SK-N-SH (cell line): ENCODE measurements at regions not wholly inside any gene's neighbourhood (a gene's known extent, or its start where the extent isn't known, plus 50 kb on each side); places are given as distances from the start of the nearest gene placed in this dataset.

Experiments used
- CTCF ChIA-PET: fragments of 300-600, 350-600 bp; formaldehyde crosslinking; extraction: SDS; loops from one replicate; lab custom pipeline; 2021; lab: Yijun Ruan, JAX
- POLR2A ChIA-PET: fragments of 350-600 bp; sonication (Branson Sonifier 250); formaldehyde crosslinking; extraction: SDS; loops from one replicate; lab custom pipeline; 2020; ENCODE audit warnings: antibody characterized with exemption, inconsistent platforms; lab: Yijun Ruan, JAX
- DNase-seq: peaks from one replicate; pipeline ENCODE4 v3.0.0; 2012
- H2AFZ ChIP-seq: fragments of 200-600 bp; sonication (generic); 2 replicates; pipeline ENCODE4 v1.8.1; 2016; ENCODE audit warnings: antibody characterized with exemption, mild to moderate bottlenecking, low read depth
- H3F3A ChIP-seq: fragments of 200-600 bp; sonication (generic); replicated peaks from 2 replicates; pipeline ENCODE3; 2016; ENCODE audit warnings: antibody characterized with exemption, mild to moderate bottlenecking; ENCODE audit not compliant: insufficient read depth
- H3K27ac ChIP-seq, 2 experiments: fragments of 200-500 bp in 1 of 2; fragments of 200-600 bp in 1 of 2; sonication (Bioruptor generic) in 1 of 2; sonication (generic), shearing (Covaris generic) in 1 of 2; 2 replicates each; pipeline versions ENCODE4 v1.5.1 to v1.6.1; 2014 to 2016; ENCODE audit warnings: low read depth in 2 of 2, inconsistent platforms in 1 of 2, low read length in 1 of 2, mild to moderate bottlenecking in 1 of 2, mixed read lengths in 1 of 2
- H3K27me3 ChIP-seq: fragments of 200-600 bp; sonication (generic), shearing (Covaris generic); 2 replicates; pipeline ENCODE4 v1.6.1; 2016; ENCODE audit warnings: mixed run types; ENCODE audit not compliant: insufficient read depth
- H3K36me3 ChIP-seq, 2 experiments: fragments of 200-500 bp in 1 of 2; fragments of 200-600 bp in 1 of 2; sonication (Bioruptor generic) in 1 of 2; sonication (generic) in 1 of 2; replicated peaks in 1 of 2; 2 replicates each; pipeline versions ENCODE3 to v1.5.1; 2014 to 2016; ENCODE audit warnings: low read length in 1 of 2, mild to moderate bottlenecking in 1 of 2; ENCODE audit not compliant: insufficient read depth in 2 of 2, control insufficient read depth in 1 of 2
- H3K4me1 ChIP-seq, 2 experiments: fragments of 200-500 bp in 1 of 2; fragments of 200-600 bp in 1 of 2; sonication (Bioruptor generic) in 1 of 2; sonication (generic), shearing (Covaris generic) in 1 of 2; 2 replicates each; pipeline versions ENCODE4 v1.5.1 to v1.6.1; 2014 to 2016; ENCODE audit warnings: low read depth in 1 of 2, low read length in 1 of 2, mixed run types in 1 of 2; ENCODE audit not compliant: insufficient read depth in 2 of 2, control insufficient read depth in 1 of 2
- H3K4me2 ChIP-seq: fragments of 200-600 bp; sonication (generic), shearing (Covaris generic); 2 replicates; pipeline ENCODE4 v1.6.1; 2017; ENCODE audit warnings: mixed run types
- H3K4me3 ChIP-seq, 2 experiments: fragments of 200-500 bp in 1 of 2; fragments of 200-600 bp in 1 of 2; sonication (Bioruptor generic) in 1 of 2; sonication (generic), shearing (Covaris generic) in 1 of 2; 2 replicates each; pipeline versions ENCODE4 v1.5.1 to v1.8.1; 2014 to 2016; ENCODE audit warnings: low read depth in 2 of 2, inconsistent platforms in 1 of 2, low read length in 1 of 2, mild to moderate bottlenecking in 1 of 2, mixed read lengths in 1 of 2, moderate library complexity in 1 of 2
- H3K79me2 ChIP-seq: fragments of 200-600 bp; sonication (generic); 2 replicates; pipeline ENCODE4 v1.8.1; 2017; ENCODE audit warnings: mild to moderate bottlenecking; ENCODE audit not compliant: insufficient read depth
- H3K9ac ChIP-seq: fragments of 200-600 bp; sonication (generic); 2 replicates; pipeline ENCODE4 v1.6.1; 2017; ENCODE audit warnings: mixed run types
- H3K9me2 ChIP-seq: fragments of 200-600 bp; sonication (generic); 2 replicates; pipeline ENCODE4 v1.6.1; 2017; ENCODE audit warnings: mixed run types
- H3K9me3 ChIP-seq: fragments of 200-600 bp; sonication (generic); 2 replicates; pipeline ENCODE4 v1.6.1; 2017; ENCODE audit warnings: mixed run types, mild to moderate bottlenecking, moderate library complexity
- H4K20me1 ChIP-seq: fragments of 200-600 bp; sonication (generic); 2 replicates; pipeline ENCODE4 v1.6.1; 2017; ENCODE audit warnings: mild to moderate bottlenecking, mixed run types; ENCODE audit not compliant: insufficient read depth
- CHD2 ChIP-seq: fragments of 150-350 bp; IDR thresholded peaks from 2 replicates; pipeline ENCODE4 v1.6.1; 2018; ENCODE audit warnings: low read length; ENCODE audit not compliant: partially characterized antibody
- EP300 ChIP-seq, 2 experiments: IDR thresholded peaks; 2 replicates each; pipeline versions ENCODE4 v1.4.0 to v1.6.1; 2012; ENCODE audit warnings: borderline replicate concordance in 1 of 2, low read depth in 1 of 2, low read length in 1 of 2
- EZH2phosphoT487 ChIP-seq: fragments of 200-600 bp; sonication (generic); IDR thresholded peaks from 2 replicates; pipeline ENCODE4 v1.6.1; 2017; ENCODE audit warnings: low read depth, mixed run types, mild to moderate bottlenecking, antibody characterized with exemption, moderate library complexity, borderline replicate concordance
- FOXJ3 ChIP-seq: sonication (generic); formaldehyde crosslinking; IDR thresholded peaks from 2 replicates; pipeline ENCODE4 v1.5.1; 2020; ENCODE audit warnings: mild to moderate bottlenecking, missing genetic modification reagents
- FOXM1 ChIP-seq: IDR thresholded peaks from 2 replicates; pipeline ENCODE4 v1.4.0; 2012; ENCODE audit warnings: low read depth, mild to moderate bottlenecking
- JUND ChIP-seq: IDR thresholded peaks from 2 replicates; pipeline ENCODE4 v1.4.0; 2012
- MEF2A ChIP-seq: IDR thresholded peaks from 2 replicates; pipeline ENCODE4 v1.4.0; 2012; ENCODE audit warnings: low read depth, borderline replicate concordance
- MXI1 ChIP-seq: IDR thresholded peaks from 2 replicates; pipeline ENCODE4 v1.6.1; 2012; ENCODE audit warnings: mild to moderate bottlenecking, low read depth, low read length, improper control_type of control experiment
- NFIC ChIP-seq: IDR thresholded peaks from 2 replicates; pipeline ENCODE4 v1.4.0; 2012; ENCODE audit warnings: borderline replicate concordance
- NRF1 ChIP-seq: IDR thresholded peaks from 2 replicates; pipeline ENCODE4 v1.6.1; 2012; ENCODE audit warnings: low read depth, mild to moderate bottlenecking, low read length
- POLR2AphosphoS5 ChIP-seq: IDR thresholded peaks from 2 replicates; pipeline ENCODE4 v1.6.1; 2012; ENCODE audit warnings: low read depth, low read length
- RAD21 ChIP-seq: IDR thresholded peaks from 2 replicates; pipeline ENCODE4 v1.6.1; 2012; ENCODE audit warnings: mild to moderate bottlenecking, low read length
- RCOR1 ChIP-seq: fragments of 150-350 bp; IDR thresholded peaks from 2 replicates; pipeline ENCODE4 v1.6.1; 2017; ENCODE audit warnings: antibody characterized with exemption, low read length
- RFX5 ChIP-seq: IDR thresholded peaks from 2 replicates; pipeline ENCODE4 v1.6.1; 2012; ENCODE audit warnings: mild to moderate bottlenecking, improper control_type of control experiment, low read length
- SIN3A ChIP-seq: IDR thresholded peaks from 2 replicates; pipeline ENCODE4 v1.6.1; 2012; ENCODE audit warnings: low read depth, mild to moderate bottlenecking, low read length, moderate library complexity, borderline replicate concordance
- SMC3 ChIP-seq: IDR thresholded peaks from 2 replicates; pipeline ENCODE4 v1.6.1; 2012; ENCODE audit warnings: low read depth, low read length, improper control_type of control experiment
- TAF1 ChIP-seq: IDR thresholded peaks from 2 replicates; pipeline ENCODE4 v1.6.1; 2012; ENCODE audit warnings: low read depth, mild to moderate bottlenecking, low read length, moderate library complexity, borderline replicate concordance
- TCF12 ChIP-seq: IDR thresholded peaks from 2 replicates; pipeline ENCODE4 v1.4.0; 2012
- TEAD4 ChIP-seq: IDR thresholded peaks from 2 replicates; pipeline ENCODE4 v1.4.0; 2012; ENCODE audit warnings: mild to moderate bottlenecking, borderline replicate concordance; ENCODE audit not compliant: insufficient read depth
- YY1 ChIP-seq: IDR thresholded peaks from 2 replicates; pipeline ENCODE4 v1.4.0; 2012; ENCODE audit warnings: low read depth, mild to moderate bottlenecking
- WGBS: methylation state at CpG from one replicate; pipeline ENCODE4 v1.1.6; 2017; ENCODE audit warnings: low lambda C conversion rate; 5-methylcytosine and 5-hydroxymethylcytosine counted together
- TF ChIP-seq, protein P1 (sequence below): IDR thresholded peaks from 2 replicates; pipeline ENCODE4 v1.4.0; 2012; ENCODE audit warnings: low read depth, borderline replicate concordance
- TF ChIP-seq, protein P2 (sequence below): fragments of 150-350 bp; IDR thresholded peaks from 2 replicates; pipeline ENCODE4 v1.6.1; 2017; ENCODE audit warnings: antibody characterized with exemption, low read length, low read depth, borderline replicate concordance
- TF ChIP-seq, protein P3 (sequence below): IDR thresholded peaks from 2 replicates; pipeline ENCODE4 v1.4.0; 2012; ENCODE audit warnings: low read depth, borderline replicate concordance
- TF ChIP-seq, protein P4 (sequence below): fragments of 150-350 bp; IDR thresholded peaks from 2 replicates; pipeline ENCODE4 v1.6.1; 2016; ENCODE audit warnings: mild to moderate bottlenecking, low read depth, low read length
- TF ChIP-seq, protein P5 (sequence below): fragments of 200-600 bp; sonication (generic); IDR thresholded peaks from 2 replicates; pipeline ENCODE4 v1.6.1; 2017; ENCODE audit warnings: antibody characterized with exemption, mild to moderate bottlenecking, moderate library complexity
- TF ChIP-seq, protein P6 (sequence below): IDR thresholded peaks from 2 replicates; pipeline ENCODE4; 2012

DNA sequence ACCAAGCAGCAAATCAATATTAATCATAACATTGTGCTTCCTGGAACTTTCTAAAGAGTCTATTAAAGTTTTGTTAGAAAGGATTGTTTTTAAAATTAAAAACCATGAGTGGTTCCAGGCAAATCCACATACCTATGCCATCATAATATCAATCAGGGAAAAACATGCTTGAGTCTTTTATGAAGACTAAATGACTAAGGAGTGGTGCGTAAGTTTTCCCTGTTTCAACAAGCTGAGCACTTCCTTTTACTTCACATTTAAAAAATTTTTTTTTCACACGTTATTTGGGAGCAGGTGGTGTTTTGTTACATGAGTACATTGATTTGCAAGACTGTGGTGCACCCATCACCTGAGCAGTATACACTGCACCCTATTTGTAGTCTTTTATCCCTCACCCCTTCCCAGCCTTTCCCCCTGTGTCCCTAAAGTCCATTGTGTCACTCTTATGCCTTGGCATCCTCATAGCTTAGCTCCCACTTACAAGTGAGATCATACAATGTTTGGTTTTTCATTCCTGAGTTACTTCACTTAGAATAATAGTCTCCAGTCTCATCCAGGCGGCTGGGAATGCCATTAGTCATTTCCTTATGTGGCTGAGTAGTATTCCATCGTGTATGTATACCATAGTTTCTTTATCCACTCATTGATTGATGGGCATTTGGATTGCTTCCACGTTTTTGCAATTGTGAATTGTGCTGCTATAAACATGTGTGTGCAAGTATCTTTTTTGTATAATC, 1190.3 kb upstream of the RAG2 start:
- Histone ChIP-seq H3F3A (peaks cover 43% of the 10 kb centered on the region), H3K36me3 (peaks cover 0 to 6% of the 10 kb centered on the region in 2 experiments), H3K27me3 (no peaks in the 10 kb centered on the region), H3K9me2 (no peaks in the 10 kb centered on the region), H3K9me3 (peaks cover 20% of the 10 kb centered on the region), H3K4me2 (peak overlapping the region; percentile 39), H3K4me1 (no peaks in the 10 kb centered on the region; a peak in 1 of 4 replicates), H4K20me1 (no peaks in the 10 kb centered on the region), H3K27ac (peak overlapping the region in 1 of 2 experiments; percentile 90; a peak in 2 of 4 replicates), H3K4me3 (peak overlapping the region in 1 of 2 experiments; percentile 12; a peak in 1 of 4 replicates), H2AFZ (no peak overlapping the region; the same call in 1 of the 2 replicates), H3K79me2 (no peaks in the 10 kb centered on the region), H3K9ac (peak overlapping the region; percentile 32; the same call in 1 of the 2 replicates)
- DNase-seq, result no peak
- CTCF ChIA-PET, result no interaction called here
- POLR2A ChIA-PET, result no interaction called here
- whole genome bisulfite sequencing, result 5% methylated on average over 5 of the region's 5 CpGs
- peak in 1 of 2 experiments; percentile 71; a peak in 2 of 4 replicates for TF ChIP-seq EP300 (IDR thresholded peaks at IDR 0.05; ENCODE audit: borderline replicate concordance in 1 of 2, low read depth in 1 of 2, low read length in 1 of 2)
- peak; percentile 60 for TF ChIP-seq NFIC
- no peak for TF ChIP-seq FOXM1
- no peak for TF ChIP-seq FOXJ3 (CRISPR knock-in tag)
- no peak for TF ChIP-seq MEF2A
- TF ChIP-seq JUND, result peak; percentile 56; the same call in 1 of the 2 replicates
- TF ChIP-seq TAF1, result no peak
- peak; percentile 60; the same call in 1 of the 2 replicates for TF ChIP-seq TEAD4
- TF ChIP-seq YY1, result no peak
- no peak for TF ChIP-seq CHD2
- peak; percentile 67 for TF ChIP-seq TCF12
- TF ChIP-seq SMC3, result no peak
- TF ChIP-seq, protein P1, sequence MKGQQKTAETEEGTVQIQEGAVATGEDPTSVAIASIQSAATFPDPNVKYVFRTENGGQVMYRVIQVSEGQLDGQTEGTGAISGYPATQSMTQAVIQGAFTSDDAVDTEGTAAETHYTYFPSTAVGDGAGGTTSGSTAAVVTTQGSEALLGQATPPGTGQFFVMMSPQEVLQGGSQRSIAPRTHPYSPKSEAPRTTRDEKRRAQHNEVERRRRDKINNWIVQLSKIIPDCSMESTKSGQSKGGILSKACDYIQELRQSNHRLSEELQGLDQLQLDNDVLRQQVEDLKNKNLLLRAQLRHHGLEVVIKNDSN, result no peak
- TF ChIP-seq, protein P2, sequence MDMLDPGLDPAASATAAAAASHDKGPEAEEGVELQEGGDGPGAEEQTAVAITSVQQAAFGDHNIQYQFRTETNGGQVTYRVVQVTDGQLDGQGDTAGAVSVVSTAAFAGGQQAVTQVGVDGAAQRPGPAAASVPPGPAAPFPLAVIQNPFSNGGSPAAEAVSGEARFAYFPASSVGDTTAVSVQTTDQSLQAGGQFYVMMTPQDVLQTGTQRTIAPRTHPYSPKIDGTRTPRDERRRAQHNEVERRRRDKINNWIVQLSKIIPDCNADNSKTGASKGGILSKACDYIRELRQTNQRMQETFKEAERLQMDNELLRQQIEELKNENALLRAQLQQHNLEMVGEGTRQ, result no peak
- no peak for TF ChIP-seq NRF1
- TF ChIP-seq EZH2phosphoT487, result no peak
- TF ChIP-seq, protein P3, sequence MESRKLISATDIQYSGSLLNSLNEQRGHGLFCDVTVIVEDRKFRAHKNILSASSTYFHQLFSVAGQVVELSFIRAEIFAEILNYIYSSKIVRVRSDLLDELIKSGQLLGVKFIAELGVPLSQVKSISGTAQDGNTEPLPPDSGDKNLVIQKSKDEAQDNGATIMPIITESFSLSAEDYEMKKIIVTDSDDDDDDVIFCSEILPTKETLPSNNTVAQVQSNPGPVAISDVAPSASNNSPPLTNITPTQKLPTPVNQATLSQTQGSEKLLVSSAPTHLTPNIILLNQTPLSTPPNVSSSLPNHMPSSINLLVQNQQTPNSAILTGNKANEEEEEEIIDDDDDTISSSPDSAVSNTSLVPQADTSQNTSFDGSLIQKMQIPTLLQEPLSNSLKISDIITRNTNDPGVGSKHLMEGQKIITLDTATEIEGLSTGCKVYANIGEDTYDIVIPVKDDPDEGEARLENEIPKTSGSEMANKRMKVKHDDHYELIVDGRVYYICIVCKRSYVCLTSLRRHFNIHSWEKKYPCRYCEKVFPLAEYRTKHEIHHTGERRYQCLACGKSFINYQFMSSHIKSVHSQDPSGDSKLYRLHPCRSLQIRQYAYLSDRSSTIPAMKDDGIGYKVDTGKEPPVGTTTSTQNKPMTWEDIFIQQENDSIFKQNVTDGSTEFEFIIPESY, result peak; percentile 25; the same call in 1 of the 2 replicates
- TF ChIP-seq, protein P4, sequence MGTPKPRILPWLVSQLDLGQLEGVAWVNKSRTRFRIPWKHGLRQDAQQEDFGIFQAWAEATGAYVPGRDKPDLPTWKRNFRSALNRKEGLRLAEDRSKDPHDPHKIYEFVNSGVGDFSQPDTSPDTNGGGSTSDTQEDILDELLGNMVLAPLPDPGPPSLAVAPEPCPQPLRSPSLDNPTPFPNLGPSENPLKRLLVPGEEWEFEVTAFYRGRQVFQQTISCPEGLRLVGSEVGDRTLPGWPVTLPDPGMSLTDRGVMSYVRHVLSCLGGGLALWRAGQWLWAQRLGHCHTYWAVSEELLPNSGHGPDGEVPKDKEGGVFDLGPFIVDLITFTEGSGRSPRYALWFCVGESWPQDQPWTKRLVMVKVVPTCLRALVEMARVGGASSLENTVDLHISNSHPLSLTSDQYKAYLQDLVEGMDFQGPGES, result no peak
- TF ChIP-seq SIN3A, result no peak
- no peak for TF ChIP-seq RFX5
- no peak for TF ChIP-seq MXI1
- no peak for TF ChIP-seq RAD21
- TF ChIP-seq, protein P5, sequence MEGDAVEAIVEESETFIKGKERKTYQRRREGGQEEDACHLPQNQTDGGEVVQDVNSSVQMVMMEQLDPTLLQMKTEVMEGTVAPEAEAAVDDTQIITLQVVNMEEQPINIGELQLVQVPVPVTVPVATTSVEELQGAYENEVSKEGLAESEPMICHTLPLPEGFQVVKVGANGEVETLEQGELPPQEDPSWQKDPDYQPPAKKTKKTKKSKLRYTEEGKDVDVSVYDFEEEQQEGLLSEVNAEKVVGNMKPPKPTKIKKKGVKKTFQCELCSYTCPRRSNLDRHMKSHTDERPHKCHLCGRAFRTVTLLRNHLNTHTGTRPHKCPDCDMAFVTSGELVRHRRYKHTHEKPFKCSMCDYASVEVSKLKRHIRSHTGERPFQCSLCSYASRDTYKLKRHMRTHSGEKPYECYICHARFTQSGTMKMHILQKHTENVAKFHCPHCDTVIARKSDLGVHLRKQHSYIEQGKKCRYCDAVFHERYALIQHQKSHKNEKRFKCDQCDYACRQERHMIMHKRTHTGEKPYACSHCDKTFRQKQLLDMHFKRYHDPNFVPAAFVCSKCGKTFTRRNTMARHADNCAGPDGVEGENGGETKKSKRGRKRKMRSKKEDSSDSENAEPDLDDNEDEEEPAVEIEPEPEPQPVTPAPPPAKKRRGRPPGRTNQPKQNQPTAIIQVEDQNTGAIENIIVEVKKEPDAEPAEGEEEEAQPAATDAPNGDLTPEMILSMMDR, result no peak
- TF ChIP-seq POLR2AphosphoS5, result no peak
- TF ChIP-seq, protein P6, sequence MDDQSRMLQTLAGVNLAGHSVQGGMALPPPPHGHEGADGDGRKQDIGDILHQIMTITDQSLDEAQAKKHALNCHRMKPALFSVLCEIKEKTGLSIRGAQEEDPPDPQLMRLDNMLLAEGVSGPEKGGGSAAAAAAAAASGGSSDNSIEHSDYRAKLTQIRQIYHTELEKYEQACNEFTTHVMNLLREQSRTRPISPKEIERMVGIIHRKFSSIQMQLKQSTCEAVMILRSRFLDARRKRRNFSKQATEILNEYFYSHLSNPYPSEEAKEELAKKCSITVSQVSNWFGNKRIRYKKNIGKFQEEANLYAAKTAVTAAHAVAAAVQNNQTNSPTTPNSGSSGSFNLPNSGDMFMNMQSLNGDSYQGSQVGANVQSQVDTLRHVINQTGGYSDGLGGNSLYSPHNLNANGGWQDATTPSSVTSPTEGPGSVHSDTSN, result peak; percentile 88
- TF ChIP-seq RCOR1, result no peak
